GM21447 (cell line): ENCODE measurements at regions not wholly inside any gene's neighbourhood (a gene's known extent, or its start where the extent isn't known, plus 50 kb on each side); places are given as distances from the start of the nearest gene placed in this dataset.
"Not testable (repeated sequence)": the region's sequence is repeated elsewhere in the genome, so short reads cannot be mapped to it uniquely, and the experiment has no call there.

Experiments used
- ATAC-seq: cut with Tn5 transposase; IDR thresholded peaks from one replicate; pipeline ENCODE4 v1.9.1; 2021; ENCODE audit not compliant: unreplicated experiment

DNA sequence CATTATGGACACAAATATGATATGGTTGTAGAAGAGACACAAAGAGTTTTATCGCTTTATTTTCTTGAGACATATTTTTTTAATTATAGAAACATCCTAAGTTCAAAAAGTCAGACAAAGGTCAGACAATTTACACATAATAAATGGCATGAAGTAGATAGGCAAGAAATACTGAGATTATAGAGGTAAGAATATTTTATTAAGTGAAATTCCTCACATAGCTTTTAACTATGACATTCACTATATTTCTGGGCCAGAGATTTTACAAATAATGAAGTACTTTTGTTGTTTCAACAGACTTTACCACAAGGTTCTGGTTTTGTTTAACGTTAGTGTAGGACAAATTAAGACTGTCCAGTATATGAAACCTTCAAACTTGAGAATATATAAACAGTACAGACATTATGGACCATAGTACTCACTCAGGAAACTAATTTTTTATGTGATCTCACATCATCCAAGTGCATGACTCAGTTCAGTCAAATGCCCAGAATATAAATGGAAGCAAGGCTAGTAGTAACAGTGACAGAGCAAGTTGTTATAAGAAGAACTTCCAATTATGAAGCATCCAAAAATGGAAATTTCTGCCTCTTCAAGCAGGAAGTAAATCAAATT, 394.8 kb downstream of the KCNJ2 start:
- no peak for ATAC-seq

DNA sequence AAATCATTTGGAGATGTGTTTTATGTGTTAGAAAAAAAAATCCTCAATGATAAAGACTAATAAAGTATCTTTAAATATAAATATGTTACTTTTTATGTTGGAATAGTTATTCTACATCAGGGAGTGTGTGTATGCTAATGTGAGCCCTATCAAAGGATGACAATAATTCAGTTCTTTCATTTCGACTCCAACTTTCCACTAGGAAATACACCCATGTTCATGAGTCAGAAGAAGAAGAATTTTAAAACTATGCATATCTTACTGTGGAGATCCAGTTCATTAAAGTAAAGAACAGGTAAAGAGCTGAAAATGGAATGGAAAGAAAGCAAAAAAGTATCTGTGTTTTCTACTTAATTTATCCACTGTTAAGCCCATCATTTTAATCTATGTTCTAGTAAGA, 399.8 kb downstream of the KCNJ2 start:
- no peak for ATAC-seq

DNA sequence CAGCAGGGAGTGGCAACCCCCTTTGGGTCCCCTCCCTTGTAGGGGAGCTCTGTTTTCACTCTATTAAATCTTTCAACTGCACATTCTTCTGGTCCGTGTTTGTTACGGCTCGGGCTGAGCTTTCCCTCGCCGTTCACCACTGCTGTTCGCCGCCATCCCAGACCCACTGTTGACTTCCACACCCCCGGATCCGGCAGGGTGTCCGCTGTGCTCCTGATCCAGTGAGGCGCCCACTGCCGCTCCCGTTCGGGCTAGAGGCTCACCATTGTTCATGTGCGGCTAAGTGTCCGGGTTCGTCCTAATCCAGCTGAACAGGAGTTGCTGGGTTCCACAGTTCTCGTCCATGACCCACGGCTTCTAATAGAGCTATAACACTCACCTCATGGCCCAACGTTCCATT, 408.1 kb downstream of the KCNJ2 start:
- ATAC-seq = no peak

DNA sequence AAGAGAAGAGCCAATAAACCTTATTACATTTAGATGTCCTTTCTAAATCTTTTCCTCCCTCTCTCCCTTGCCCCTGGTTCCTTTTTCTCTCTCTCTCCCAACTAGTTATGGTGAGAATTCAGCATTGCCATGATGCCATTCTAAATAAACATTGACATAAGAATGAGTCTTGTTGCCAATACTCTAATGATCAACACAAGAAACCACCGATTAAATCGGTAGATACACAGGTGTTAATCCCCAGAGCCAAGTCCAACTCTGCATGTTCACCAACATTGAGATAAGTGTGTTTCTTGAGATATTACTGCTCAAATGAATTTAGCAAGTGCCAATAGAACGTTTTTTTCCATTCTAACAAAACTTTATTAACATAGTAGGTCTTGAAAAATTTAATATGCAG, 412.1 kb downstream of the KCNJ2 start:
- ATAC-seq = no peak

DNA sequence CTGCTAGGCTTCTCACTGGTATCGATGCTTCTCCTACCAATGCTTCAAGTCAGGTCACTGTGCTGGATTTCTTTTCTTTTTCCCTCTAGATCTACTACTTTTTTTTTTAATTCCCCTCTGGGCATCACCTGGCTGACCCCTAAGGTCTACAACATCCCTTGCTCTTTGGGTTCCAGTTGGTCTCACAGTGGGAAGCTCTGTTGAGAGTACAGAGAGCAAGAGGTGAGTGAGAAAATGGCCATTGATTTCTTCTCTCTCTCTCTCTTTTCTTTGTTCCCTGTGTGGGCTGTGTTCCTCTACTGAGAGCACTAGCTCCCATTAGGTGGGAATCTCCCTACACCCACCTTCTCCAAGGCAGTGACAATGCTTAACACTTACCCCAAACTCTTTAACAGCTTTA, 413.4 kb downstream of the KCNJ2 start:
- no peak for ATAC-seq

DNA sequence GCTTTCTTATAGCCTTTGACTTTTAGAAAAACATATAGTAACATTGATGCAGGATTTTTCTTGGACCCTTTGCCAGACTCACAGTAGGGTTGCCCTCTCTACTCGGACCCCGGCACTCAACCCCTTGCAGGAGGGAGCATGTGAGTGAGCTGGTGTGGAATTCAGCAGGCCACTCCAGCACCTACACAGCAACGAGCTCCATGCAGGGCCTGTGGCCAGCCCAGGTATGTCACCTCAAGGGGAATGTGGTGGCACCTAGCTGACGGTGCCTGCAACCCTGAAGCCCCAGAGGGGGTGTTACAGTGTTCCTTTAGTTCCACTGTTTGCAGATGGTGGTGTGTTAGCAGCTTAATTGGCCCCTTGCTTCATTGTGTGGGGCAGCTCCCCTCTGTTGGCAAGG, 414.9 kb downstream of the KCNJ2 start:
- no peak for ATAC-seq

DNA sequence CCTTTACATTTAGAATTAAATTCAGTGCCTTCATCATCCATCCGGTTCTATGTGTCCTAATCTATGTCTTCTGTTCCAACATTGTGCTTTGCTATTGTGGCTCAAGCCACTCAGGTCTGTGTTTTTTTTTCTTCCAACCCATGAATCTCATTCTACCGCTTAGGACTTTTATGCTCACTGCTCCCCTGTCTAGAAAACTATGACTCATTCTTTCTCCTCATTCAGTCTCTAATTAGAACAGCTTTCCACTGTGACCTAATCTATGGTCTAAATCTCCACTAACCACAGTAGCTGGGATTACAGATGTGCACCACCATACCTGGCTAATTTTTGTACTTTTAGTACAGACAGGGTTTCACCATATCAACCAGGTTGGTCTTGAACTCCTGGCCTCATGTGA, 418.7 kb downstream of the KCNJ2 start:
- ATAC-seq = no peak

DNA sequence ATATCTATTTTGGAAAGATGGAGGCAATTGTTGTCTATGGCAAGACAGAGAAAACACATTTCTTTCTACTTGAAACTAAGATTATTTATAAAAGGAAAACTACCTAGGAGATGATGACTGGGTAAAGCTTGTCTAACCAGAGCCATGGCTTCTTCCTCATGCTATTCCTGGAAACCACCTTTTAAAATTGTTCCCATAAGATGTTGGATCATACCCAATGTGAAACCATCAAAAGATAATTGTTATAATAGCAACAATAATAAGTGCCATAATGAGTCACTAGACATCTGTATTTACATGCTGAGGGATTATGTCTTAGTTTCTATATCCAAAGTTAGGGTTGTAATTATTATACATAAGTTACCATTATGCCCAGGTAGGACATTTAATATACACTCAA, 428.4 kb downstream of the KCNJ2 start:
- ATAC-seq = no peak

DNA sequence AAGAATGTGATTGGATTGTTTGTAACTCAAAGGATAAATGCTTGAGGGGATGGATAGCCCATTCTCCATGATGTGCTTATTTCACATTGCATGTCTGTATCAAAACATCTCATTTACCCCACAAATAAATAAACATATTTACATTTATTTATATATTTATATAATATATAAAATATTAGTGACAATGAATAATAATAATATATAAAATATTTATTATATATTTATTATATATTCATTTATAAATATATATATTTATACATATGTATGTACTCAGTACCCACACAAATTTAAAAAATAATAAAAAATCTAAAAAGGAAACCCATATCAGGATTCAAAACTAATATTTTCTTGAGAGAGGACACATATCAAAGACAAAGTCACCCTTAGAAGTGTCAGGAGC, 429.9 kb downstream of the KCNJ2 start:
- ATAC-seq = no peak

DNA sequence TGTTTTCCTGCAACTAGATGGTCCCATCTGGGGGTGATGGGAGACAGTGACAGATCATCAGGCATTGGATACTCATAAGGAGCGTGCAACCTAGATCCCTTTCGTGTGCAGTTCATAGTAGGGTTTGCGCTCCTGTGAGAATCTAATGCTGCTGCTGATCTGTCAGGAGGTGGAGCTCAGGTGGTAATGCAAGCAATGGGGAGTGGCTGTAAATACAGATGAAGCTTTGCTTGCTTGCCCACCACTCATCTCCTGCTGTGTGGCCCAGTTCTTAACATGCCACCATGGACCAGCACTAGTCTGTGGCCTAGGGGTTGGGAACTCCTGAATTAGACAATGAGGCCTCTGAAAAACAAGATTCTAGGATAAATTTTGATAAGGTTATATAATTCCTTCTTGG, 430.6 kb downstream of the KCNJ2 start:
- ATAC-seq = not testable (repeated sequence)

DNA sequence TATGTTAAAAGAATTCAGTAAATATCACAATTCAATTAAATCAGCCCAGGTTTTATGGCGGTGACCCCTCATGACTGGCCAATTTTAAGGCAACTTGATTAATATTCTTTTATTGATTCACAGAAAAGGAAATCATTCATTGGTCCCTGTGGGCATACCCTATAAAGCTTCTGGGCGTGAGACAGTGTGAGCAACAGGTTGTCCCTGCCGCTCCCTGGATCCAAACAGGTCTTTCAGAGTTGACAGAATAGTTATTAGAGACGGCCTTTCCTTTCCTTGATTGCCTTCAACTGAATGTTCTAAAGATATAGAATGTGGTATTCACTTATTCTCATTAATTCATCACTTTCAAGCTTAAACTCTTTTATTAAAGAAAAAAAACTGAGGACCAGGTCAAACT, 433.9 kb downstream of the KCNJ2 start:
- no peak for ATAC-seq

DNA sequence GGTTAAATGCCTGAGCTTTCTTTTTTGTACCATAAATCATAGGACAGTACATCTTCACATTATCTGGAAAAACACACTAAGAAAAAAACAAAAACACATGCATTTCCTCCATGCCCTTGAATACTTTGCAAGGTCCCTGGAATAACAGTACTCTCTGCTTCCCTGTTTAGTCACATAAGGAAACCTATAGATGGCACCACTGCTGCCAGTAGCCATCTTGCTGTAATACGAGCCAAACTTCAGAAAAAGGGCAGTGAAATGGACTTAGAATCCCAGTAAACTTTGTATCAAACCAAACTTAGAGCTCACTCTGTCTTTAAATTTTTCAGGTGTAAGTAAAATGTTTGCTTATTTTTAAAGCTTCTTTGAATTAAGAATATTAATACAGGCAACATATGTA, 435.5 kb downstream of the KCNJ2 start:
- ATAC-seq = no peak

DNA sequence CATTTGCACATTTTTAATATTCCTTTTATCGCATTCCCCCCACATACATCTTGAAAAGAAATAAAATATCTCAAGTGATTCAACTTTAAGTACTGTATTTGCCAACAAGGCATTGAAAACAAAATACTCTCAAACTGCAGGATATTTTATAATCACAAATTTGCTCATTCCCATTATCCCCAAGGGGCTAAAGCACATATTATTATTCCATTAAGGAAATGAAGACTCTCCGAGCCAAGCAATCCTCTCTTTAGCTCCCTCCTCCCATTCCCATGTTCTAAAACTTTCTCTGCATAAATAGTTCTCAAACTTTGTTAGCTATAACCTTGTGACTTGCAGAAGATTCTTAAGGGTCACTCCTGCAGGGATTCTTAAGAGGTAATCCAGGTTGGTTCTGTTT, 436.8 kb downstream of the KCNJ2 start:
- no peak for ATAC-seq

DNA sequence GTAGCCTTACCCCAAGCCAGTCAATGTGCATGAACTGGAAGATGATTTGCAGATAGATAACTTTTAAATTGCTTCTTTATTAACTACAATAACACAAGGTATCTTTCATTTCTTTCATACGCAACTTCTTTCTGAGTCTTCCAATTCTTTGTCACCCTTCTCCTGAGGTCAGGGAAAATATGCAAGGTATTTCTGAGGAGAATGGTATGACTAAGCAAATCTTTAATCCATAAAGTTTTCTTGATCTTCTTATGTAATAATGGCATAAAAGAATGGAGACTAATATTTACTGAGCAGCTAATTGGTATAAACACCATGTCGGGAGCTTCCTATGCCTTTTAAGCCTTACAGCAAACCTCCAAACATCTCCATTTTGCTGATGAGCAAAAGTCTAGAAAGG, 438.9 kb downstream of the KCNJ2 start:
- no peak for ATAC-seq

DNA sequence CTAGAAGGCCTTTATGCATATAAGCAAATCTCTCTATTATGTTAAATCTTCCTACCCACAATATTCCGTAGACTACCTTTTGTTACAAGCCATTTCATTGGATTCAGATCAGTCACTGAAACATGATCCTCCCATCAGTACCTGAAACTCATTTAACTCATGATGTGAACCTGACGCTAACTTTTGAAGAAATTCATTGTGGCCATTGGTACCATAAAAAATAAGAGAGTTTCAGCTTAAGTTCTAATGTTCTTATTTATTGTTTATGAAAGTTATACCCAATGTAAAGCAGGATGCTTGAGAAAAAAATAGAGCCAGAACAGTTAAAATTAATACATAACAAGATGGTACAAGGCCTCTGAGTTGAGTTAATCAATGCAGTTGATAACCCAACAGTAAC, 439.6 kb downstream of the KCNJ2 start:
- ATAC-seq = no peak

DNA sequence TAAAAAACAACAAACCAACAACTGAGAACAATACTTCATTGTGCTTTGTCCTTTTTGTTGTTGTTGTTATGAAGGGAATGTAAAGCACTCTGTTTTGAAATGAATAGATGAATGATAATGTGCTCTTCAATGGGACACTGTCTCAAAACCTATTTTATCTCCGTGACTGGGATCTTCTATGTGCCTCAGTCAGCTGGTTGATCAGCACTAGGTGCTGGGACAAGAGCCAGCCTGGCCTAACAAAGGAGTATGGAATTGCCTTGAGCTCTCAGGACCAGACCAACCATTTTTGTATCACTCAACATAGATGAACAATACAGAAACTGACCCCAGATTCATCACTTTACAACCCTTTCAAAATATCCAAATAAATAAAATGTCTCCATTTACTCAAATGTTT, 440.2 kb downstream of the KCNJ2 start:
- ATAC-seq = no peak

DNA sequence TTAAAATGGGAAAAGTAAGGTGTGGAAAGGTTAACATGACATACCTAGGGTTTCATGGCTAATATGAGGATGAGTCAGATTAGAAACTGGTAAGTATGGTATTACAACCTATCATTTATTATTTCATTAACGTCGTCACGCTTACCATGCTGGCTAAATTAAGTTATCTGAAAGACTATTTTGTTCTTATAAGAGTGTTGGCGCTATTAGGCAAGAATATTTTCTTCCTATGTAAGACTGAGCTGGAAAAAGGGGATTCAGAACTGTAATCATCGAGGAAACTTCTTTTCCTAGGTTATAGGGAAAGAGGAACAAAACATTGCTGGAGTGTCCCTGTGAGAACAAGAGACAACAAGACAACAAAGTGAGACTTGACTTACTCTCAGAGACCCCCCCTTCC, 440.8 kb downstream of the KCNJ2 start:
- no peak for ATAC-seq

DNA sequence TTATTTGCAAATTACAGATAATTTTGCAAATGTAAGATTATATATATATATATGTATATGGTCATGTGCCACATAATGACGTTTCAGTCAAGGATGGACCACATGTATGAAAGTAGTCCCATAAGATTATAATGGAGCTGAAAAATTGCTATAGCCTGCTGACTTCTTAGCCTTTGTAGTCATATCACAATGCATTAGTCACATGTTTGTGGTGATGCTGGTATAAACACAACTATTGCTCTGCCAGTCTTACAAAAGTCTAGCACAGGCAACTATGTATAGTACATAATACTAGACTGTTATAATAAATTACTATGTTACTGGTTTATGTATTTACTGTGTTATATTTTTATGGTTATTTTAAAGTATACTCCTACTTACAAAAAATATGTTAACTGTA, 444.3 kb downstream of the KCNJ2 start:
- no peak for ATAC-seq

DNA sequence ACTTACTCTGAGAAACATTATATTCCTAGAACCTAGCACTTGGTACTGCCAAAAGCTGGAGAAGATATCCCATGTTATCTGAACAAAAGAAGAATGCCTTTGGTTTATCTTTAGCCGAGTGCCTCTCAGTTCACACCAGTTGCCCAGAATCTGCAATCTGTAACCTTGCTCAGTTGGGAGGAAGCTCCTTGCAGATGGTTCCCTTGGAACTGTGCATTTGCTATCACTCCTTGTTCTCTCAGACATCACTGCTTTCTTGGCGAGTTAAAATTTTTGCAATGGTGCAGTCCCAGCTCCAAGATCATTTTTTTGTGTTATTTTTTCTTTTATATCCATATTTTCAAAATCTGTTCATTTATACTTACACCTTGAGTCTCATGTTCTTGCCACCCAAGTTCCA, 446.5 kb downstream of the KCNJ2 start:
- ATAC-seq = no peak

DNA sequence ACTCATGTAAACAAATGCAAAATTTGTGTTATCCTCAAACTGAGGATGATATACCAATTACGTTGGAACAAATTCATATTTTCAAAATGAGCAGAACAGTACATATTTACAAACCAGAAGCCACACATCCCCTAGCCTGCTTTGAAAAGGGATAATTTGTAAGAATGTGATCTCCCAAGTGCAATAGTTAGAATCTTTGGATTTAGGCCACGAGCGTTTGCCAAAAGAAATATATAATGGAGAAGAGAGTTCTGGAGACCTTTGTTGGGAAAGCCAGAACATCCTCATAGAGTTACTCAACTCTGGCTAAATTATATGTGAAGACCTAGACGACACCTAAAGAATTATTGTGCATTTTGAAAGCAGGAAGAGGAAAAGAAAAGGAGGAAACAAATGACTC, 449.3 kb downstream of the KCNJ2 start:
- ATAC-seq = no peak

DNA sequence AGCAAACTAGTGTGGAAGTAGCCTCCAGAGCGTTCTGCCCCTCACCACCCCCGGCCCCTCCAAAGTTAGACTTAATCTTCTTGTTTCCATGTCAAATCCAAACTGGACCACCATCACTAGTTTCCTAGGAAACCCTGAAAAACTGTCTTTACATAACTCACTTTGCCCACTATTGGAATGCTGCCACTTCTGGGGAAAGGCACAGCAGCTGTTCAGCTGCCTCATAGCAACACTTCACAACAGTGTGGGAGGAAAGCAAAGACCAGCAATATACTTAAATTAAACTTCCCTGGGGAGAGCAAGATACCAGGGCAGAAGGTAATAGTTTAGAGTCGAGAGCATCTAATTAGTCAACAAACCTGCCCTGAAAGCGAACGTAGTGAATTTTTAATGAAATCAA, 452.2 kb downstream of the KCNJ2 start:
- ATAC-seq = no peak

DNA sequence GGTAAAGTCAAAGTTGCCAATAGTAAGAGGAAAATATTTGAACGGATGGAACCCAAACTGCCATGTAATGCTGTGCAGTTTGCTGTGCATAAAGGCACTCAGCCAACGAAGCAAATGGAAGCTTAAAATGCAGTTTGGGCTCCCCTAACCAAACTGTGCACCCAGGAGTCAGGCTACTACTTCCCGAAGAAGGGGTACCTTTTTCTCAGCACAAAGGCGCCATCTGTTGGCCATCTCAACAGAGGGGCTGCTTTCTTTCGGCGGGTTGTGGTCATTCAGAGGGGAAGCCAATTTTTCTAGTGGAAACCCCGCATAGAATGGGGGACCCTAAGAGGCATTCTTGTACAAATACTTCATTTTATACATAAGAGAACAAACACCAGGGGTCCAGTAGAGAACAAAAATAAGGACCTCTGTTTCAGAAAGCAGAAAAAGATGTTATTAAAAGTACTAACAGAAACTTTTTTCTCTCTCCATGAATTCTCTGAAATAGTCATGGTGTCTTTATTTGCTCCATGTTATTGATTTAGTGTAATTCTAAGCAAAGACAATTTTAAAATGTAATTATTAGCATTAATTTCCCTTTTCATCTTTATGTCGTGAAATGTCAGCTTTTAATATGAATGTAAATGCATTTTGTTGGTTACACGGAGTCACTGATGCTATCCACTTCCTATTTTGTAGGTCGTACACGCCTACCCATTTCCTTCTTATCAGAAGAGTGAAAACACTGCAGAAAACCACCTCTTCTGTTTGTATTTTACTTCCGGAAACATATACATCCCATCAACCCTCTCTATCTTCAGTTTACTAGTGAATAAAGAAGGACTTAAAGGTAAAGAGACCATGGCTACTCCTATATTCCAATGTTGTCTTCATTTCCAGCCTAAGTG, 453.3 kb downstream of the KCNJ2 start:
- no peak for ATAC-seq

DNA sequence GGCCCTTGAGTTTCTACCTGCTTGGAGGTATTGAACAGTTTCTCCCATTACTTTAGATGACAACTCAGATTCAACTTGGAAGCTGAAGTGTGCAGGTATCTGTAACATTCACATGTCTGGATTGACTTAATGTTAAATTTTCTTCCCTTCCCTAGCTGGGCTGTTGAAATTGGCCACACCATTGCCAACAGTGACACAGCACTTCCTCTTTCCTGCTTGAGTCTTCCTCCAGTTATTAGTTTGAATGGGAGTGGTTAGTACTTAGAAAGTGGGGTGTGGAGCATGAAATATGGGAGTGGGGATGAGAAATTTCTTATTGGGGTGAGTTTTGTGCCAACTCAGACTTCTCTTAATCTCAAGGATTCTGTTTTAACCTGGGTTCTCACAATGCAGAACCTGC, 454.9 kb downstream of the KCNJ2 start:
- no peak for ATAC-seq
